Left colon (tissue), 2 donors: ENCODE measurements at regions not wholly inside any gene's neighbourhood (a gene's known extent, or its start where the extent isn't known, plus 50 kb on each side); places are given as distances from the start of the nearest gene placed in this dataset.
A peak's percentile ranks its signal among the peaks of the same experiment; 100 is the strongest.
"Not testable (repeated sequence)": the region's sequence is repeated elsewhere in the genome, so short reads cannot be mapped to it uniquely, and the experiment has no call there.

Experiments
- ATAC-seq: fragments of 200-7000 bp; cut with Tn5 transposase; one replicate; pipeline ENCODE4 v1.9.1; 2020; ENCODE audit warnings: mild to moderate bottlenecking, moderate library complexity
- DNase-seq, 2 donors: peaks; one replicate each; pipeline ENCODE4 v3.0.0-alpha.2; 2020
- intact Hi-C, 2 donors: fragments of 100-400 bp; cut with DNase I in 1 of 2; cut with micrococcal nuclease in 1 of 2; formaldehyde crosslinking; loops; one replicate each; pipeline versions ENCODE4 v1.11.2 to v1.14.0; 2022; cut with DNase I, micrococcal nuclease
- donor health status: DM: no; HTN: no; CAD: no.
- donor health status: DM: yes; HTN: yes; CAD: no.

- intact Hi-C loops = no loop called here
- ATAC-seq (no peak), DNase-seq (no peak)
Measured at GRCh38 chr4:83780053-83780733, 244.3 kb downstream of the GPAT3 start.

GRCh38 chr4:83779103-83780052 lies 243.5 kb downstream of the GPAT3 start:
- DNase-seq = no peak
- intact Hi-C loops = no loop called here
- no peak for ATAC-seq

- intact Hi-C loops = no loop called here
- no peak for DNase-seq
- ATAC-seq = no peak
Measured at GRCh38 chr4:83772685-83773084, 236.8 kb downstream of the GPAT3 start.

GRCh38 chr4:83771113-83771705 lies 235.3 kb downstream of the GPAT3 start:
- intact Hi-C loops = no loop called here
- DNase-seq (peak in 1 of 2 donors; percentile 22), ATAC-seq (peak; percentile 48)

GRCh38 chr4:83768146-83768545 lies 232.2 kb downstream of the GPAT3 start:
- intact Hi-C loops = no loop called here
- no peak for ATAC-seq
- DNase-seq = no peak

- no peak for DNase-seq
- intact Hi-C loops = no loop called here
- ATAC-seq = no peak
Measured at GRCh38 chr4:83767067-83767466, 231.2 kb downstream of the GPAT3 start.

GRCh38 chr4:83759611-83760010 lies 223.7 kb downstream of the GPAT3 start:
- no peak for ATAC-seq
- no peak for DNase-seq
- intact Hi-C loops = no loop called here

GRCh38 chr4:83758285-83758684 lies 222.4 kb downstream of the GPAT3 start:
- intact Hi-C loops = no loop called here
- DNase-seq (no peak), ATAC-seq (no peak)

- ATAC-seq = no peak
- intact Hi-C loops = no loop called here
- DNase-seq = no peak
Measured at GRCh38 chr4:83757121-83757621, 221.3 kb downstream of the GPAT3 start.

- no peak for DNase-seq
- ATAC-seq = no peak
- intact Hi-C loops = no loop called here
Measured at GRCh38 chr4:83753260-83753659, 217.4 kb downstream of the GPAT3 start.

GRCh38 chr4:83751336-83751949 lies 215.5 kb downstream of the GPAT3 start:
- intact Hi-C loops = no loop called here
- ATAC-seq = no peak
- no peak for DNase-seq

- ATAC-seq (no peak), DNase-seq (no peak)
- intact Hi-C loops = no loop called here
Measured at GRCh38 chr4:83748711-83749110, 212.8 kb downstream of the GPAT3 start.

- DNase-seq (no peak), ATAC-seq (no peak)
- intact Hi-C loops = no loop called here
Measured at GRCh38 chr4:83738895-83739294, 203.0 kb downstream of the GPAT3 start.

GRCh38 chr4:83734576-83734975 lies 198.7 kb downstream of the GPAT3 start:
- DNase-seq = no peak
- intact Hi-C loops = no loop called here
- no peak for ATAC-seq

- ATAC-seq (no peak), DNase-seq (no peak)
- intact Hi-C loops = no loop called here
Measured at GRCh38 chr4:83732114-83732635, 196.3 kb downstream of the GPAT3 start.

GRCh38 chr4:83731609-83732008 lies 195.7 kb downstream of the GPAT3 start:
- DNase-seq (no peak), ATAC-seq (no peak)
- intact Hi-C loops = no loop called here

- ATAC-seq, intact Hi-C loops: not testable (repeated sequence)
Measured at GRCh38 chr4:83730958-83731357, 195.1 kb downstream of the GPAT3 start.

GRCh38 chr4:83728191-83728590 lies 192.3 kb downstream of the GPAT3 start:
- ATAC-seq (no peak), DNase-seq (no peak)
- intact Hi-C loops = no loop called here

More at GRCh38 chr4:83730958-83731357, 195.1 kb downstream of the GPAT3 start:
- DNase-seq = not testable (repeated sequence)
